ENCODE measurements at regions not wholly inside any gene's neighbourhood (a gene's known extent, or its start where the extent isn't known, plus 50 kb on each side); places are given as distances from the start of the nearest gene placed in this dataset.

DNA sequence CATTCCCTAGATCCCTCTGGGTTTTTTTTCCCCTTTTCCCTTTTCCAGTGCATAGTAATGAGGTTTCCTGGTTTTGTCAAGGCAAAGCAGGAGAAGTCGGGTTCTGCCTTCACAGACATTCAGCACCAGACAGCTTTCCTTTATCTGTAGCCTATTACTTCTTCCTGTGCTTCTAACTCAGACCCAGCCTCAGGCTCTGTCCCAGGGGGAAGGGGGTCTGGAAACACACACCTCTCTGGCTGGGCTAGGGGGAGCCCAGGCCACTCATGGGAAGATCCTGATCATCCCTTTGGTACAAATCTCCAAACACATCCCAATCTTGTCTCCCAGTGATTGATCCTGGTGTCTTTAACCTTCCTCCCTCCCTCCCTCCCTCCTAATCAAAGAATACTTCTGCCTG, 656.4 kb downstream of the LMO4 start:
- TF ChIP-seq POLR2A (IDR thresholded peaks at IDR 0.05; ENCODE audit: low read depth, low read length) (no peak), POLR2AphosphoS5 (IDR thresholded peaks at IDR 0.05; ENCODE audit: low read depth, low read length) (no peak), SPI1 (IDR thresholded peaks at IDR 0.05; ENCODE audit: low read depth, low read length) (no peak)
